GM23338 (cell line): ENCODE measurements at regions not wholly inside any gene's neighbourhood (a gene's known extent, or its start where the extent isn't known, plus 50 kb on each side); places are given as distances from the start of the nearest gene placed in this dataset.

Experiments
- ATAC-seq: fragments of 200-7000 bp; cut with Tn5 transposase; 3 replicates; pipeline ENCODE4 v1.9.1; 2020
- DNase-seq: peaks from one replicate; pipeline ENCODE4 v3.0.0-alpha.2; 2015; ENCODE audit warnings: low spot score
- H2AFZ ChIP-seq: fragments of 200-600 bp; sonication (generic); 2 replicates; pipeline ENCODE4 v1.8.0; 2016; ENCODE audit warnings: antibody characterized with exemption, mild to moderate bottlenecking, moderate library complexity
- H3F3A ChIP-seq: fragments of 200-600 bp; sonication (generic); replicated peaks from 2 replicates; pipeline ENCODE4 v1.8.0; 2017; ENCODE audit warnings: antibody characterized with exemption, mixed run types, low read depth
- H3K27ac ChIP-seq: fragments of 200-600 bp; sonication (generic); 2 replicates; pipeline ENCODE4 v1.6.1; 2016; ENCODE audit warnings: low read depth
- H3K27me3 ChIP-seq: fragments of 200-600 bp; sonication (generic); 2 replicates; pipeline ENCODE4 v1.8.0; 2016; ENCODE audit warnings: mild to moderate bottlenecking, mixed run types, moderate library complexity; ENCODE audit not compliant: insufficient read depth
- H3K36me3 ChIP-seq: fragments of 200-600 bp; sonication (generic); 2 replicates; pipeline ENCODE4 v1.8.0; 2016; ENCODE audit warnings: mild to moderate bottlenecking; ENCODE audit not compliant: insufficient read depth
- H3K4me1 ChIP-seq: fragments of 200-600 bp; sonication (generic); 2 replicates; pipeline ENCODE4 v1.8.0; 2016; ENCODE audit warnings: mild to moderate bottlenecking, moderate library complexity; ENCODE audit not compliant: insufficient read depth
- H3K4me2 ChIP-seq: fragments of 200-600 bp; sonication (generic); 2 replicates; pipeline ENCODE4 v1.7.1; 2017; ENCODE audit warnings: mixed run types
- H3K4me3 ChIP-seq: fragments of 200-600 bp; sonication (generic); 2 replicates; pipeline ENCODE4 v1.6.1; 2016; ENCODE audit warnings: mixed run types
- H3K79me2 ChIP-seq: fragments of 200-600 bp; sonication (generic); replicated peaks from 2 replicates; pipeline ENCODE4 v1.8.0; 2017; ENCODE audit warnings: mild to moderate bottlenecking; ENCODE audit not compliant: insufficient read depth
- H3K9me2 ChIP-seq: fragments of 200-600 bp; sonication (generic); 2 replicates; pipeline ENCODE4 v1.8.0; 2017; ENCODE audit not compliant: insufficient read depth
- H4K20me1 ChIP-seq: fragments of 200-600 bp; sonication (generic); replicated peaks from 2 replicates; pipeline ENCODE4 v1.8.0; 2017; ENCODE audit warnings: mild to moderate bottlenecking; ENCODE audit not compliant: insufficient read depth
- H3K27ac Mint-ChIP-seq: 2 replicates; pipeline ENCODE4 v1.8.0; 2020; ENCODE audit warnings: inconsistent platforms, mild to moderate bottlenecking, moderate library complexity, mixed read lengths
- H3K27me3 Mint-ChIP-seq: 3 replicates; pipeline ENCODE4 v1.8.0; 2022; ENCODE audit warnings: low read depth, mild to moderate bottlenecking, moderate library complexity, mixed read lengths, inconsistent platforms; ENCODE audit not compliant: insufficient read depth, poor library complexity
- H3K36me3 Mint-ChIP-seq: 3 replicates; pipeline ENCODE4 v1.8.0; 2021; ENCODE audit warnings: low read depth, mild to moderate bottlenecking, inconsistent platforms, moderate library complexity, mixed read lengths
- H3K4me1 Mint-ChIP-seq: 3 replicates; pipeline ENCODE4 v1.8.0; 2020; ENCODE audit warnings: mild to moderate bottlenecking, inconsistent platforms, mixed read lengths
- H3K4me3 Mint-ChIP-seq: 3 replicates; pipeline ENCODE4 v1.8.0; 2021; ENCODE audit warnings: moderate library complexity, mild to moderate bottlenecking, inconsistent platforms, mixed read lengths
- H3K9me3 Mint-ChIP-seq: 3 replicates; pipeline ENCODE4 v1.8.0; 2020; ENCODE audit warnings: moderate library complexity, mild to moderate bottlenecking, inconsistent platforms, mixed read lengths
- CREB1 ChIP-seq: fragments of 250-450 bp; sonication (Bioruptor Pico); IDR thresholded peaks from 2 replicates; pipeline ENCODE4 v1.5.0; 2020; ENCODE audit warnings: low read depth, mild to moderate bottlenecking, moderate library complexity
- CTCF ChIP-seq, 2 experiments: fragments of 200-600 bp in 1 of 2; sonication (generic) in 1 of 2; conservative IDR thresholded peaks; 2 replicates each; pipeline versions ENCODE4 v1.5.1 to v1.6.1; 2016 to 2017; ENCODE audit warnings: antibody characterized with exemption in 2 of 2, low read depth in 2 of 2, mild to moderate bottlenecking in 2 of 2, moderate library complexity in 1 of 2
- ETS1 ChIP-seq: IDR thresholded peaks from 2 replicates; pipeline ENCODE4 v1.6.1; 2016; ENCODE audit warnings: antibody characterized with exemption
- EZH2 ChIP-seq: fragments of 200-600 bp; sonication (generic); IDR thresholded peaks from one replicate; pipeline ENCODE4 v1.8.0; 2017; ENCODE audit warnings: antibody characterized with exemption, mild to moderate bottlenecking, low read depth; ENCODE audit not compliant: unreplicated experiment
- EZH2phosphoT487 ChIP-seq: fragments of 200-600 bp; sonication (generic); IDR thresholded peaks from one replicate; pipeline ENCODE4 v1.8.1; 2018; ENCODE audit warnings: antibody characterized with exemption; ENCODE audit not compliant: unreplicated experiment
- JUNB ChIP-seq: IDR thresholded peaks from one replicate; pipeline ENCODE4 v1.6.1; 2016; ENCODE audit warnings: antibody characterized with exemption; ENCODE audit not compliant: unreplicated experiment
- NANOG ChIP-seq: IDR thresholded peaks from 2 replicates; pipeline ENCODE4 v1.6.1; 2016; ENCODE audit warnings: antibody characterized with exemption, borderline replicate concordance
- POLR2AphosphoS5 ChIP-seq: IDR thresholded peaks from 2 replicates; pipeline ENCODE4 v1.6.1; 2016; ENCODE audit warnings: antibody characterized with exemption, low read depth
- REST ChIP-seq: IDR thresholded peaks from one replicate; pipeline ENCODE4 v1.6.1; 2018; ENCODE audit warnings: antibody characterized with exemption; ENCODE audit not compliant: unreplicated experiment
- STAT1 ChIP-seq: IDR thresholded peaks from one replicate; pipeline ENCODE4 v1.6.1; 2016; ENCODE audit warnings: antibody characterized with exemption; ENCODE audit not compliant: unreplicated experiment
- ZNF114 ChIP-seq: fragments of 250-450 bp; sonication (Bioruptor Pico); IDR thresholded peaks from 2 replicates; pipeline ENCODE4 v1.5.0; 2020; ENCODE audit warnings: mild to moderate bottlenecking, moderate library complexity
- ZNF331 ChIP-seq: fragments of 250-450 bp; sonication (Bioruptor Pico); IDR thresholded peaks from 2 replicates; pipeline ENCODE4 v1.5.0; 2020; ENCODE audit warnings: low read depth, mild to moderate bottlenecking, moderate library complexity
- ZNF462 ChIP-seq: fragments of 250-450 bp; sonication (Bioruptor Pico); IDR thresholded peaks from 2 replicates; pipeline ENCODE4 v1.5.0; 2020; ENCODE audit warnings: mild to moderate bottlenecking, moderate library complexity

GRCh38 chr17:77509089-77509488 is 368.3 kb downstream of the SEC14L1 start:
- TF ChIP-seq REST (no peak), ZNF114 (CRISPR knock-in tag) (no peak), JUNB (no peak), EZH2phosphoT487 (no peak), ZNF331 (CRISPR knock-in tag) (no peak), STAT1 (no peak), ETS1 (no peak), POLR2AphosphoS5 (no peak), CTCF (conservative IDR thresholded peaks at IDR 0.05; ENCODE audit: low read depth in 2 of 2) (no peak), CREB1 (CRISPR knock-in tag) (no peak), NANOG (no peak), ZNF462 (CRISPR knock-in tag) (no peak), EZH2 (no peak)
- peaks cover 9% of the 10 kb centered on the region for H3K4me1 ChIP-seq
- no peaks in the 10 kb centered on the region for H3K36me3 ChIP-seq
- no peak overlapping the region for H3K27ac ChIP-seq
- H3F3A ChIP-seq: no peaks in the 10 kb centered on the region
- H4K20me1 ChIP-seq: no peaks in the 10 kb centered on the region
- Mint-ChIP-seq H3K27me3 (peaks cover 10% of the 10 kb centered on the region), H3K9me3 (peaks cover 21% of the 10 kb centered on the region), H3K27ac (no peak overlapping the region), H3K36me3 (no peaks in the 10 kb centered on the region), H3K4me3 (no peak overlapping the region), H3K4me1 (peaks cover 15% of the 10 kb centered on the region)
- H3K4me3 ChIP-seq: no peak overlapping the region
- H3K79me2 ChIP-seq: no peaks in the 10 kb centered on the region
- no peaks in the 10 kb centered on the region for H3K27me3 ChIP-seq
- no peak overlapping the region for H3K4me2 ChIP-seq
- H3K9me2 ChIP-seq: peaks cover 10% of the 10 kb centered on the region
- no peak for ATAC-seq
- no peak for DNase-seq
- no peak overlapping the region for H2AFZ ChIP-seq
